ENCODE measurements at regions not wholly inside any gene's neighbourhood (a gene's known extent, or its start where the extent isn't known, plus 50 kb on each side); places are given as distances from the start of the nearest gene placed in this dataset.

DNA sequence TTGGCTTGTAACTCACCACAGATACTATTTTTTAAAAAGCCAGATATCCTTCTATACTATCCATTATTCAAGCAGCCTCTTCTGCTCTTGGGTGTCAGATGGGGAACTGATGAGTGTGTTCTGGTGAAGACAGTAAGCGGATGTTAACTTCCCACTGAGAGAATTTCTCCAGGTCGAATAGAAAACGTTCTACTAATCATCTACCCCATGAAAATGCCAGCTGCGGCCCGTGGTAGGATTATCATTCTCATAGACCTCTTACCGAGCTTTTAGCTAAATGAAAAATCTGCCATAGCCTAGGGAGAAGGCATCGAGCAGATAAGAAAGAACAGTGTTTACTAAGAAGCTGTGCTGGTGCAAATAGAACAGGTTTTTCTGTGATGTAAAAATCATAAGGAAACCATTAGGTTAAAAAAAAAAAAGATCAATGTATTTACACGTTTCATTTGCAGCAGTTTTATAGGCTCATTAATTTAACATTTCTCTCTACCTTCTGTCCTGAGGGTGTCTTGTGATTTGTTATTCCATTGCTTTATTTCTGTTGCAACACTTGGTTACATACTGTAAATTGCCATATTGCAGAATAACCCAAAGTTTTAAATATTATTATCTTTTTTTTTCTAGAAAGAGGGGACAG, 1521.5 kb upstream of the ZEB2 start:
- H3K4me1 ChIP-seq = no peaks in the 10 kb centered on the region
- no peaks in the 10 kb centered on the region for H3K9me3 ChIP-seq (ENCODE audit: control insufficient read depth, low read length)
- H3K9ac ChIP-seq = no peak overlapping the region
- H3K27ac ChIP-seq = no peak overlapping the region
- no peaks in the 10 kb centered on the region for H3K79me2 ChIP-seq
- H2AFZ ChIP-seq = no peak overlapping the region
- H3K4me3 ChIP-seq (ENCODE audit: low read depth, low read length) = no peak overlapping the region
- TF ChIP-seq, protein P1, sequence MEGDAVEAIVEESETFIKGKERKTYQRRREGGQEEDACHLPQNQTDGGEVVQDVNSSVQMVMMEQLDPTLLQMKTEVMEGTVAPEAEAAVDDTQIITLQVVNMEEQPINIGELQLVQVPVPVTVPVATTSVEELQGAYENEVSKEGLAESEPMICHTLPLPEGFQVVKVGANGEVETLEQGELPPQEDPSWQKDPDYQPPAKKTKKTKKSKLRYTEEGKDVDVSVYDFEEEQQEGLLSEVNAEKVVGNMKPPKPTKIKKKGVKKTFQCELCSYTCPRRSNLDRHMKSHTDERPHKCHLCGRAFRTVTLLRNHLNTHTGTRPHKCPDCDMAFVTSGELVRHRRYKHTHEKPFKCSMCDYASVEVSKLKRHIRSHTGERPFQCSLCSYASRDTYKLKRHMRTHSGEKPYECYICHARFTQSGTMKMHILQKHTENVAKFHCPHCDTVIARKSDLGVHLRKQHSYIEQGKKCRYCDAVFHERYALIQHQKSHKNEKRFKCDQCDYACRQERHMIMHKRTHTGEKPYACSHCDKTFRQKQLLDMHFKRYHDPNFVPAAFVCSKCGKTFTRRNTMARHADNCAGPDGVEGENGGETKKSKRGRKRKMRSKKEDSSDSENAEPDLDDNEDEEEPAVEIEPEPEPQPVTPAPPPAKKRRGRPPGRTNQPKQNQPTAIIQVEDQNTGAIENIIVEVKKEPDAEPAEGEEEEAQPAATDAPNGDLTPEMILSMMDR (IDR thresholded peaks at IDR 0.05) = no peak
- no peak overlapping the region for H3K4me2 ChIP-seq (ENCODE audit: low read length)
- no peaks in the 10 kb centered on the region for H3K36me3 ChIP-seq (ENCODE audit: control insufficient read depth, insufficient read depth, low read length)
- H3K27me3 ChIP-seq (ENCODE audit: control insufficient read depth, insufficient read depth, low read length) = no peaks in the 10 kb centered on the region

DNA sequence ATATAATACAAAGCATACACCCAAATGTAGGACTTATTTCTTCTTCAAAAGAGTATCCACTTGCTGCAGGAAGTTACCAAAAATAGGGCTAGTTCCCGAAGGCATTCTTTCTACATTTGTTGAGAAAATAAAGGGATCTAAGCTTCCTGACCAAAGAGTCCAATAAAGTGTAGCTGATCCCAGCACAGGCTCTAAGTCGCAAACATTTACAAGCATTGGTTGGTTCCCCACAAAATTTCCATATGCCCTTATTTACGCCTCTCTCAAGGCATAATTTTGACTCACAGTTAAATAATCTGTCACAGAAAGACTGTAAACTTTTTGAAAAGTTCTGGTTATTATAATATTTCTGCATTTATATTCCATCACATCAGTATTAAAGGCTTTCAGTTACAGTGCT, 1520.1 kb upstream of the ZEB2 start:
- no peak overlapping the region for H2AFZ ChIP-seq
- H3K4me3 ChIP-seq (ENCODE audit: low read depth, low read length) = no peak overlapping the region
- H3K9me3 ChIP-seq (ENCODE audit: control insufficient read depth, low read length) = no peaks in the 10 kb centered on the region
- H3K27me3 ChIP-seq (ENCODE audit: control insufficient read depth, insufficient read depth, low read length) = no peaks in the 10 kb centered on the region
- H3K4me1 ChIP-seq = no peaks in the 10 kb centered on the region
- H3K9ac ChIP-seq = no peak overlapping the region
- no peaks in the 10 kb centered on the region for H3K79me2 ChIP-seq
- H3K36me3 ChIP-seq (ENCODE audit: control insufficient read depth, insufficient read depth, low read length) = no peaks in the 10 kb centered on the region
- TF ChIP-seq, protein P1 (IDR thresholded peaks at IDR 0.05) = no peak
- H3K27ac ChIP-seq = no peak overlapping the region
- H3K4me2 ChIP-seq (ENCODE audit: low read length) = no peak overlapping the region

DNA sequence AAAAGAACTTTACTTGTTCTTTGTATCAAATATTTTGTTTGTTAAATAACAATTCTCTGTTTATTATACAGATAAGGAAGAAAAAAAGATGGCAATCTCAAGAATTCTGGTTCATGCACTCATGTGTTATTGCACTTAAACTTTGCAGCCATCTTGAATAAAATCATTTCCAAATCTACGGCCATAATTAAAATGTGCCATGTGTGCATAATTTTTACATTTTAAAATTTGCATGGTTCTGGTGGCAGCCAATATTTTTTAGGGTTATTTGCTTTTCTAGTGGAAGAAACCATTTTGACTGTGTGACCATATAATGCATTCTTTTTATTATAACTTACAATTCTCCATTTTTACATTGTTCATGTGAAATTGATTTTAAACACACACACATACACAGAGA, 1518.1 kb upstream of the ZEB2 start:
- no peaks in the 10 kb centered on the region for H3K79me2 ChIP-seq
- no peak overlapping the region for H2AFZ ChIP-seq
- no peaks in the 10 kb centered on the region for H3K36me3 ChIP-seq (ENCODE audit: control insufficient read depth, insufficient read depth, low read length)
- H3K4me1 ChIP-seq = no peaks in the 10 kb centered on the region
- no peaks in the 10 kb centered on the region for H3K27me3 ChIP-seq (ENCODE audit: control insufficient read depth, insufficient read depth, low read length)
- no peak overlapping the region for H3K9ac ChIP-seq
- no peak overlapping the region for H3K27ac ChIP-seq
- H3K4me2 ChIP-seq (ENCODE audit: low read length) = no peak overlapping the region
- no peaks in the 10 kb centered on the region for H3K9me3 ChIP-seq (ENCODE audit: control insufficient read depth, low read length)
- TF ChIP-seq, protein P1 (IDR thresholded peaks at IDR 0.05) = no peak
- no peak overlapping the region for H3K4me3 ChIP-seq (ENCODE audit: low read depth, low read length)

DNA sequence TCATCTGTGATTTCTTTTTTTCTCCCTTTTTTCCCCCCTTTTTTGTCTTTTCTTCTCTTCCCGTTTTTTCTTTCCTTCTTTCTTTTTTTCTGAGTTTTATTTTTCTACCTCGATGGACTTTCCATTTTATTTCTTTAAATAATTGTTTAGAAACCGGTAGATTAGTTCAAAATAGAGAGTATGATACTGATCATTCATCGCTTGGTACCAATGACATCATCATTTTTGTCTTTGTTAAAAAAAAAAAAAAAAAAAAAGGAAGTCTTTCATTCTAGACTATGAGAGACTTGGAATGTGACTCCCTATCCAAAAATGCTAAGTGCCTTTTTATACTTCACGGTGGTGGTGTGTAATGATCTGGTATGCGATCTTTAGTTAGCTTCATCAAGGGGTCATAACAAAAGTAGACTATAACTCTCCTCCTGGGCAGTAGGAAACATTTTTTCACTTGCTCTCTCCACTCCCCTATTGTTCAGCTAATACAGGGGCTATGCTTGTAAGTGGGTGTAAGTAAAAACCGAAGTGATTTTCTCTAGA, 1517.5 kb upstream of the ZEB2 start:
- no peaks in the 10 kb centered on the region for H3K36me3 ChIP-seq (ENCODE audit: control insufficient read depth, insufficient read depth, low read length)
- no peaks in the 10 kb centered on the region for H3K27me3 ChIP-seq (ENCODE audit: control insufficient read depth, insufficient read depth, low read length)
- TF ChIP-seq, protein P1 (IDR thresholded peaks at IDR 0.05) = no peak
- H3K9me3 ChIP-seq (ENCODE audit: control insufficient read depth, low read length) = no peaks in the 10 kb centered on the region
- H3K27ac ChIP-seq = no peak overlapping the region
- no peaks in the 10 kb centered on the region for H3K4me1 ChIP-seq
- H3K79me2 ChIP-seq = no peaks in the 10 kb centered on the region
- no peak overlapping the region for H3K4me3 ChIP-seq (ENCODE audit: low read depth, low read length)
- no peak overlapping the region for H2AFZ ChIP-seq
- H3K4me2 ChIP-seq (ENCODE audit: low read length) = no peak overlapping the region
- no peak overlapping the region for H3K9ac ChIP-seq

DNA sequence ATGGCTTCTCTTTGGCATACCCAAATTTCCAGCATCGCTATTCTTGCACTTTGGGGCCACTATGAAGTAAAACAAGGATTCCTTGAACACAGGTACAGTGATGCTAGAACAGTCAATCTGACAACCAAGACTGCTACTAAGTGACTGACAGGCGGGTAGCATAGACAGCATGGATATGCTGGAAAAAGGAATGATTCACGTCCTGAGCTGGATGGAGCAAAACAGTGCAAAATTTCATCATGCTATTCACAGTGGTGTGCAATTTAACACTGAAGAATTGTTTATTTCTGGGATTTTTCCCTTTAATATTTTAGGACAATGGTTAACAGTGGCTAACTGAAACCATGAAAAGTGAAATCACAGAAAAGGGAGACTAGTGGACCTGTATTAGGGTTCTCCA, 1511.2 kb upstream of the ZEB2 start:
- no peaks in the 10 kb centered on the region for H3K4me1 ChIP-seq
- no peaks in the 10 kb centered on the region for H3K36me3 ChIP-seq (ENCODE audit: control insufficient read depth, insufficient read depth, low read length)
- H3K9me3 ChIP-seq (ENCODE audit: control insufficient read depth, low read length) = no peaks in the 10 kb centered on the region
- TF ChIP-seq, protein P1 (IDR thresholded peaks at IDR 0.05) = no peak
- H2AFZ ChIP-seq = no peak overlapping the region
- no peak overlapping the region for H3K4me2 ChIP-seq (ENCODE audit: low read length)
- no peak overlapping the region for H3K27ac ChIP-seq
- H3K9ac ChIP-seq = no peak overlapping the region
- no peak overlapping the region for H3K4me3 ChIP-seq (ENCODE audit: low read depth, low read length)
- H3K79me2 ChIP-seq = no peaks in the 10 kb centered on the region
- no peaks in the 10 kb centered on the region for H3K27me3 ChIP-seq (ENCODE audit: control insufficient read depth, insufficient read depth, low read length)

Measured in parathyroid adenoma (tissue), 2 donors.